ENCODE measurements at regions not wholly inside any gene's neighbourhood (a gene's known extent, or its start where the extent isn't known, plus 50 kb on each side); places are given as distances from the start of the nearest gene placed in this dataset.

GRCh38 chr17:63365366-63366240 lies 80.5 kb downstream of the CYB561 start:
- DNase-seq (ENCODE audit: low read depth in 3 of 3, low spot score in 2 of 3), result no peak

GRCh38 chr17:63366241-63366566 lies 79.9 kb downstream of the CYB561 start:
- no peak for DNase-seq (ENCODE audit: low read depth in 3 of 3, low spot score in 2 of 3)

- DNase-seq (ENCODE audit: low read depth in 3 of 3, low spot score in 2 of 3), result no peak
Measured at GRCh38 chr17:63369233-63369632, 76.9 kb downstream of the CYB561 start.

GRCh38 chr17:63370696-63371095 lies 75.4 kb downstream of the CYB561 start:
- DNase-seq (ENCODE audit: low read depth in 3 of 3, low spot score in 2 of 3), result no peak

- DNase-seq (ENCODE audit: low read depth in 3 of 3, low spot score in 2 of 3), result no peak
Measured at GRCh38 chr17:63376949-63377348, 69.2 kb downstream of the CYB561 start.

- DNase-seq (ENCODE audit: low read depth in 3 of 3, low spot score in 2 of 3), result no peak
Measured at GRCh38 chr17:63378411-63379375, 67.4 kb downstream of the CYB561 start.

GRCh38 chr17:63379636-63380035 lies 66.5 kb downstream of the CYB561 start:
- DNase-seq (ENCODE audit: low read depth in 3 of 3, low spot score in 2 of 3), result no peak

- DNase-seq (ENCODE audit: low read depth in 3 of 3, low spot score in 2 of 3), result no peak
Measured at GRCh38 chr17:63381101-63381729, 64.9 kb downstream of the CYB561 start.

GRCh38 chr17:63382136-63382535 lies 64.0 kb downstream of the CYB561 start:
- no peak for DNase-seq (ENCODE audit: low read depth in 3 of 3, low spot score in 2 of 3)

Measured in right renal cortex interstitium (tissue), 3 donors.